ENCODE measurements at regions not wholly inside any gene's neighbourhood (a gene's known extent, or its start where the extent isn't known, plus 50 kb on each side); places are given as distances from the start of the nearest gene placed in this dataset.

DNA sequence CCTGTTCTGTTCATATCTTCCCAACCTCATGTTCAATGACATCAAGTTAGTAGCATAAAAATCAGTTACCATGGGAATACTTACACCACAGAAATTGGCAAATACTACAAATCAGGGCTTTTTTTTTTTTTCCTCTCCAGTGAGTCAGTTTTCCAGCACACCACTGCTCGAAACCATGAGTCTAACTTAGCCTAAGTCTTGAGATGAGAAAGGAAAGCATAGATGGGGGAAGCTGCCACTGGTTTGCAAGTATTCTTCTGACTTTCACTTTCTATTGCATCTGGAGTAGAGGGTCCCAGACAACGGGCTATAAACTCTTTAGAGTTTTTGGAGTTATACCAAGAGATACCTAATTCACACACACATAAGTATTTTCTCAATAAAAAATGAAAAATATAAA lies 416.1 kb upstream of the LMCD1 start:
- ATAC-seq, result no peak
- intact Hi-C loops (cut with micrococcal nuclease; ENCODE audit: unreplicated experiment), result no loop called here
- no peaks in the 10 kb centered on the region for H3K9me3 ChIP-seq (ENCODE audit: control insufficient read depth, insufficient read depth, low read depth, low read length)
- H3K4me3 ChIP-seq (ENCODE audit: low read depth in 2 of 2, low read length in 2 of 2), result no peak overlapping the region
- no peak overlapping the region for H3K27ac ChIP-seq (ENCODE audit: low read length)
- no peaks in the 10 kb centered on the region for H3K4me1 ChIP-seq (ENCODE audit: control insufficient read depth, insufficient read depth, low read length)
- ChIA-PET CTCF (no interaction called here), POLR2A (no interaction called here)
- H3K27me3 ChIP-seq (ENCODE audit: control insufficient read depth, insufficient read depth, low read length), result no peaks in the 10 kb centered on the region
- H3K36me3 ChIP-seq (ENCODE audit: control insufficient read depth, insufficient read depth, low read length), result no peaks in the 10 kb centered on the region
- TF ChIP-seq SIN3A (IDR thresholded peaks at IDR 0.05; ENCODE audit: borderline replicate concordance, insufficient read depth, low read depth, low read length) (no peak), TCF7L2 (IDR thresholded peaks at IDR 0.05; ENCODE audit: low read depth, low read length) (no peak), POLR2AphosphoS5 (IDR thresholded peaks at IDR 0.05; ENCODE audit: low read depth, low read length) (no peak)
- TF ChIP-seq, protein P1, sequence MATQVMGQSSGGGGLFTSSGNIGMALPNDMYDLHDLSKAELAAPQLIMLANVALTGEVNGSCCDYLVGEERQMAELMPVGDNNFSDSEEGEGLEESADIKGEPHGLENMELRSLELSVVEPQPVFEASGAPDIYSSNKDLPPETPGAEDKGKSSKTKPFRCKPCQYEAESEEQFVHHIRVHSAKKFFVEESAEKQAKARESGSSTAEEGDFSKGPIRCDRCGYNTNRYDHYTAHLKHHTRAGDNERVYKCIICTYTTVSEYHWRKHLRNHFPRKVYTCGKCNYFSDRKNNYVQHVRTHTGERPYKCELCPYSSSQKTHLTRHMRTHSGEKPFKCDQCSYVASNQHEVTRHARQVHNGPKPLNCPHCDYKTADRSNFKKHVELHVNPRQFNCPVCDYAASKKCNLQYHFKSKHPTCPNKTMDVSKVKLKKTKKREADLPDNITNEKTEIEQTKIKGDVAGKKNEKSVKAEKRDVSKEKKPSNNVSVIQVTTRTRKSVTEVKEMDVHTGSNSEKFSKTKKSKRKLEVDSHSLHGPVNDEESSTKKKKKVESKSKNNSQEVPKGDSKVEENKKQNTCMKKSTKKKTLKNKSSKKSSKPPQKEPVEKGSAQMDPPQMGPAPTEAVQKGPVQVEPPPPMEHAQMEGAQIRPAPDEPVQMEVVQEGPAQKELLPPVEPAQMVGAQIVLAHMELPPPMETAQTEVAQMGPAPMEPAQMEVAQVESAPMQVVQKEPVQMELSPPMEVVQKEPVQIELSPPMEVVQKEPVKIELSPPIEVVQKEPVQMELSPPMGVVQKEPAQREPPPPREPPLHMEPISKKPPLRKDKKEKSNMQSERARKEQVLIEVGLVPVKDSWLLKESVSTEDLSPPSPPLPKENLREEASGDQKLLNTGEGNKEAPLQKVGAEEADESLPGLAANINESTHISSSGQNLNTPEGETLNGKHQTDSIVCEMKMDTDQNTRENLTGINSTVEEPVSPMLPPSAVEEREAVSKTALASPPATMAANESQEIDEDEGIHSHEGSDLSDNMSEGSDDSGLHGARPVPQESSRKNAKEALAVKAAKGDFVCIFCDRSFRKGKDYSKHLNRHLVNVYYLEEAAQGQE (IDR thresholded peaks at IDR 0.05; ENCODE audit: insufficient read depth in 1 of 2, low read depth in 2 of 2, low read length in 1 of 2), result no peak
- TF ChIP-seq, protein P2, sequence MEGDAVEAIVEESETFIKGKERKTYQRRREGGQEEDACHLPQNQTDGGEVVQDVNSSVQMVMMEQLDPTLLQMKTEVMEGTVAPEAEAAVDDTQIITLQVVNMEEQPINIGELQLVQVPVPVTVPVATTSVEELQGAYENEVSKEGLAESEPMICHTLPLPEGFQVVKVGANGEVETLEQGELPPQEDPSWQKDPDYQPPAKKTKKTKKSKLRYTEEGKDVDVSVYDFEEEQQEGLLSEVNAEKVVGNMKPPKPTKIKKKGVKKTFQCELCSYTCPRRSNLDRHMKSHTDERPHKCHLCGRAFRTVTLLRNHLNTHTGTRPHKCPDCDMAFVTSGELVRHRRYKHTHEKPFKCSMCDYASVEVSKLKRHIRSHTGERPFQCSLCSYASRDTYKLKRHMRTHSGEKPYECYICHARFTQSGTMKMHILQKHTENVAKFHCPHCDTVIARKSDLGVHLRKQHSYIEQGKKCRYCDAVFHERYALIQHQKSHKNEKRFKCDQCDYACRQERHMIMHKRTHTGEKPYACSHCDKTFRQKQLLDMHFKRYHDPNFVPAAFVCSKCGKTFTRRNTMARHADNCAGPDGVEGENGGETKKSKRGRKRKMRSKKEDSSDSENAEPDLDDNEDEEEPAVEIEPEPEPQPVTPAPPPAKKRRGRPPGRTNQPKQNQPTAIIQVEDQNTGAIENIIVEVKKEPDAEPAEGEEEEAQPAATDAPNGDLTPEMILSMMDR (IDR thresholded peaks at IDR 0.05), result no peak
- no peak for DNase-seq (ENCODE audit: low read depth, low spot score)
- in situ Hi-C loops (cut with HindIII; ENCODE audit: low pct_unique_long_range_greater_than_20kb, low sequenced_read_pairs), result no loop called here
- no TSS peak for BruUV-seq (replicated peaks)

DNA sequence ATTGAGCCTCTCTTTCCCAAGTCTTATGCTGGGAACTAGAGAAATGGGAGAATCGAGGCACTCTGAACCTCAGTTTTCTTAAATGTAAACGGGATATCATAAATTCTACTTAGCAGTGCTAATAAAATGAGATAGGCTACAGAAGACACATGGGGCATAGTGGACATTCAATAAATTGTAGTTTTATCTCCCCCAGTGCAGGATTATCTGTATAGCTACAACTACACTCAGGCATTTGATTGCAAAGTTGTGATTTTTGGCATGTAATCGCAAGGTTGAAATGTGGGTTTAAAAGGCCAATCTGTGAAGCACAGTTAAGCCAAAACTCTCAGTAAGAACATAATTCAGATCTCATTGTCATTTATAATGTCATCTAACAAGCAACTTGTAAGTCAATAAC lies 413.7 kb upstream of the LMCD1 start:
- Histone ChIP-seq H3K36me3 (ENCODE audit: control insufficient read depth, insufficient read depth, low read length) (no peaks in the 10 kb centered on the region), H3K4me1 (ENCODE audit: control insufficient read depth, insufficient read depth, low read length) (no peaks in the 10 kb centered on the region), H3K27me3 (ENCODE audit: control insufficient read depth, insufficient read depth, low read length) (no peaks in the 10 kb centered on the region), H3K4me3 (ENCODE audit: low read depth in 2 of 2, low read length in 2 of 2) (no peak overlapping the region), H3K27ac (ENCODE audit: low read length) (no peak overlapping the region), H3K9me3 (ENCODE audit: control insufficient read depth, insufficient read depth, low read depth, low read length) (no peaks in the 10 kb centered on the region)
- no peak for DNase-seq (ENCODE audit: low read depth, low spot score)
- in situ Hi-C loops (cut with HindIII; ENCODE audit: low pct_unique_long_range_greater_than_20kb, low sequenced_read_pairs), result no loop called here
- no TSS peak for BruUV-seq (replicated peaks)
- ChIA-PET POLR2A (no interaction called here), CTCF (no interaction called here)
- no peak for ATAC-seq
- intact Hi-C loops (cut with micrococcal nuclease; ENCODE audit: unreplicated experiment), result no loop called here
- TF ChIP-seq TCF7L2 (IDR thresholded peaks at IDR 0.05; ENCODE audit: low read depth, low read length) (no peak), POLR2AphosphoS5 (IDR thresholded peaks at IDR 0.05; ENCODE audit: low read depth, low read length) (no peak)
- TF ChIP-seq, protein P2 (IDR thresholded peaks at IDR 0.05), result no peak

DNA sequence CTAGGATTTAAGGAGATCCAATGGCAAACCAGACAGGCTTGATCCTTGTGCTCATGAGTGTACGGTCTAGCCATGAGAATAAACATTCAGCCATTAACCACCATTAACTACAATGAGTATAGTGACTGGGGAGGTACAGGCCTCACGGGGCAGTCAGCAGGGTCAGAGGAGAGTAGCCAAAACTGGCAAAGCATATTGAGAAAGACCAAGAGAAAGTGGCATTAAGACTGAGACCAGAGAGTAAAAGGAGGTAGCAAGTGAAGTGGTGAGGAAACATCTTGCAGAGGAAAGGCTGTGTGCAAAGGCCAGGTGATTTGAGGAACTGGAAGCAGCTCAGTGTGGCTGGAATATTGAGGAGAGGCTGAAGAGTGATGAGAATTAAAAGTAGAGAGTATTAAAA lies 407.2 kb upstream of the LMCD1 start:
- DNase-seq (ENCODE audit: low read depth, low spot score) (no peak), ATAC-seq (no peak)
- intact Hi-C loops (cut with micrococcal nuclease; ENCODE audit: unreplicated experiment), result no loop called here
- Histone ChIP-seq H3K9me3 (ENCODE audit: control insufficient read depth, insufficient read depth, low read depth, low read length) (no peaks in the 10 kb centered on the region), H3K27me3 (ENCODE audit: control insufficient read depth, insufficient read depth, low read length) (no peaks in the 10 kb centered on the region), H3K4me3 (ENCODE audit: low read depth in 2 of 2, low read length in 2 of 2) (no peak overlapping the region), H3K36me3 (ENCODE audit: control insufficient read depth, insufficient read depth, low read length) (no peaks in the 10 kb centered on the region), H3K27ac (ENCODE audit: low read length) (no peak overlapping the region), H3K4me1 (ENCODE audit: control insufficient read depth, insufficient read depth, low read length) (no peaks in the 10 kb centered on the region)
- in situ Hi-C loops (cut with HindIII; ENCODE audit: low pct_unique_long_range_greater_than_20kb, low sequenced_read_pairs), result no loop called here
- POLR2A ChIA-PET, result no interaction called here
- CTCF ChIA-PET, result no interaction called here
- no TSS peak for BruUV-seq (replicated peaks)
- TF ChIP-seq, protein P1 (IDR thresholded peaks at IDR 0.05; ENCODE audit: insufficient read depth in 1 of 2, low read depth in 2 of 2, low read length in 1 of 2), result no peak
- no peak for TF ChIP-seq TCF7L2 (IDR thresholded peaks at IDR 0.05; ENCODE audit: low read depth, low read length)
- TF ChIP-seq POLR2AphosphoS5 (IDR thresholded peaks at IDR 0.05; ENCODE audit: low read depth, low read length), result no peak
- no peak for TF ChIP-seq SIN3A (IDR thresholded peaks at IDR 0.05; ENCODE audit: borderline replicate concordance, insufficient read depth, low read depth, low read length)
- TF ChIP-seq, protein P2 (IDR thresholded peaks at IDR 0.05), result no peak
